Mesenchymal stem cell (in vitro differentiated cells and primary cell): ENCODE measurements at regions not wholly inside any gene's neighbourhood (a gene's known extent, or its start where the extent isn't known, plus 50 kb on each side); places are given as distances from the start of the nearest gene placed in this dataset.

Experiments
- DNase-seq: peaks from one replicate; pipeline ENCODE4 v3.0.0-alpha.2; 2013
- H2AFZ ChIP-seq: one replicate; pipeline ENCODE4 v1.6.1; 2013; ENCODE audit warnings: low read depth, mild to moderate bottlenecking, control low read depth, inconsistent platforms, low read length, moderate library complexity
- H2AK5ac ChIP-seq: 2 replicates; pipeline ENCODE4 v1.6.1; 2013; ENCODE audit warnings: low read length, moderate library complexity, mild to moderate bottlenecking, inconsistent platforms; ENCODE audit not compliant: severe bottlenecking
- H2BK120ac ChIP-seq: one replicate; pipeline ENCODE4 v1.6.1; 2013; ENCODE audit warnings: low read depth, mild to moderate bottlenecking, inconsistent platforms, low read length, moderate library complexity
- H2BK12ac ChIP-seq, 2 experiments: one replicate each; pipeline ENCODE4 v1.6.1; 2013; ENCODE audit warnings: inconsistent platforms in 2 of 2, low read length in 2 of 2, mild to moderate bottlenecking in 2 of 2, moderate library complexity in 2 of 2, control low read depth in 1 of 2
- H2BK15ac ChIP-seq: one replicate; pipeline ENCODE4 v1.6.1; 2013; ENCODE audit warnings: mild to moderate bottlenecking, low read depth, inconsistent platforms; ENCODE audit not compliant: poor library complexity, severe bottlenecking
- H2BK5ac ChIP-seq: 2 replicates; pipeline ENCODE4 v1.6.1; 2013; ENCODE audit warnings: low read depth, mild to moderate bottlenecking, low read length, control low read depth, inconsistent platforms; ENCODE audit not compliant: poor library complexity, severe bottlenecking
- H3K14ac ChIP-seq, 2 experiments: one replicate each; pipeline ENCODE4 v1.6.1; 2013; ENCODE audit warnings: inconsistent platforms in 2 of 2, low read length in 2 of 2, control low read depth in 1 of 2, mild to moderate bottlenecking in 1 of 2, moderate library complexity in 1 of 2
- H3K18ac ChIP-seq, 2 experiments: one replicate each; pipeline ENCODE4 v1.6.1; 2013; ENCODE audit warnings: inconsistent platforms in 2 of 2, low read length in 2 of 2, control low read depth in 1 of 2, low read depth in 1 of 2, mild to moderate bottlenecking in 1 of 2
- H3K23ac ChIP-seq, 2 experiments: one replicate each; pipeline ENCODE4 v1.6.1; 2013; ENCODE audit warnings: inconsistent platforms in 2 of 2, low read length in 2 of 2, mild to moderate bottlenecking in 2 of 2, moderate library complexity in 2 of 2, control low read depth in 1 of 2
- H3K27ac ChIP-seq: 2 replicates; pipeline ENCODE4 v1.5.1; 2013; ENCODE audit warnings: mild to moderate bottlenecking, moderate library complexity, low read length, control low read depth, inconsistent platforms; ENCODE audit not compliant: poor library complexity, severe bottlenecking
- H3K27me3 ChIP-seq, 2 experiments: 2 replicates each; pipeline versions ENCODE4 v1.6.1 to v1.7.0; 2013; ENCODE audit warnings: low read length in 2 of 2, mild to moderate bottlenecking in 2 of 2, moderate library complexity in 2 of 2, control low read depth in 1 of 2, inconsistent platforms in 1 of 2; ENCODE audit not compliant: control insufficient read depth in 1 of 2, insufficient read depth in 1 of 2
- H3K36me3 ChIP-seq, 2 experiments: 2 replicates each; pipeline versions ENCODE4 v1.6.1 to v1.7.0; 2013; ENCODE audit warnings: low read length in 2 of 2, control low read depth in 1 of 2, inconsistent platforms in 1 of 2, low read depth in 1 of 2, mild to moderate bottlenecking in 1 of 2; ENCODE audit not compliant: insufficient read depth in 2 of 2, control insufficient read depth in 1 of 2
- H3K4ac ChIP-seq, 2 experiments: one replicate each; pipeline ENCODE4 v1.6.1; 2013; ENCODE audit warnings: inconsistent platforms in 2 of 2, low read length in 2 of 2, mild to moderate bottlenecking in 2 of 2, moderate library complexity in 2 of 2, control low read depth in 1 of 2, low read depth in 1 of 2
- H3K4me1 ChIP-seq: 2 replicates; pipeline ENCODE4 v1.6.1; 2013; ENCODE audit warnings: low read depth, low read length, control low read depth; ENCODE audit not compliant: control insufficient read depth, insufficient read depth
- H3K4me2 ChIP-seq: 2 replicates; pipeline ENCODE4 v1.6.1; 2013; ENCODE audit warnings: low read length, mild to moderate bottlenecking, inconsistent platforms; ENCODE audit not compliant: poor library complexity, severe bottlenecking
- H3K4me3 ChIP-seq, 2 experiments: 2 replicates each; pipeline versions ENCODE4 v1.5.1 to v1.7.0; 2013; ENCODE audit warnings: low read length in 2 of 2, mild to moderate bottlenecking in 2 of 2, control low read depth in 1 of 2, low read depth in 1 of 2; ENCODE audit not compliant: insufficient read depth in 1 of 2
- H3K79me1 ChIP-seq: replicated peaks from 2 replicates; pipeline ENCODE4 v1.6.1; 2013; ENCODE audit warnings: mild to moderate bottlenecking, control low read depth, low read length, inconsistent platforms; ENCODE audit not compliant: poor library complexity, severe bottlenecking
- H3K9ac ChIP-seq: 2 replicates; pipeline ENCODE4 v1.7.0; 2013; ENCODE audit warnings: mild to moderate bottlenecking, low read length, moderate library complexity
- H3K9me3 ChIP-seq: 2 replicates; pipeline ENCODE4 v1.7.0; 2013; ENCODE audit warnings: mild to moderate bottlenecking, low read length; ENCODE audit not compliant: control insufficient read depth
- H4K8ac ChIP-seq: one replicate; pipeline ENCODE4 v1.6.1; 2013; ENCODE audit warnings: inconsistent platforms, mild to moderate bottlenecking, low read length, moderate library complexity
- H4K91ac ChIP-seq: one replicate; pipeline ENCODE4 v1.6.1; 2013; ENCODE audit warnings: mild to moderate bottlenecking, low read length, inconsistent platforms
- whole genome bisulfite sequencing: methylation state at CpG from one replicate; pipeline ENCODE4 v1.1.7; 2013; ENCODE audit warnings: mixed read lengths; 5-methylcytosine and 5-hydroxymethylcytosine counted together

GRCh38 chr20:19019734-19020364, 192.6 kb upstream of the SLC24A3 start:
- Histone ChIP-seq H3K9me3 (no peaks in the 10 kb centered on the region), H2AK5ac (no peak overlapping the region), H4K91ac (no peak overlapping the region), H3K4me2 (no peak overlapping the region), H2AFZ (no peak overlapping the region), H4K8ac (no peak overlapping the region), H3K27me3 (peaks cover 0 to 11% of the 10 kb centered on the region in 2 experiments), H3K4me1 (no peaks in the 10 kb centered on the region), H3K27ac (no peak overlapping the region), H2BK15ac (no peak overlapping the region), H3K14ac (no peak overlapping the region), H3K79me1 (no peaks in the 10 kb centered on the region), H3K18ac (no peak overlapping the region), H2BK120ac (no peak overlapping the region), H2BK5ac (no peak overlapping the region), H3K9ac (no peak overlapping the region), H3K4me3 (no peak overlapping the region), H2BK12ac (no peak overlapping the region), H3K23ac (no peak overlapping the region), H3K36me3 (no peaks in the 10 kb centered on the region), H3K4ac (no peak overlapping the region)
- no peak for DNase-seq
- 64% methylated on average over 5 of the region's 5 CpGs for WGBS

- Histone ChIP-seq H4K91ac (no peak overlapping the region), H3K4me3 (no peak overlapping the region), H3K4ac (no peak overlapping the region), H3K27ac (no peak overlapping the region), H2AFZ (no peak overlapping the region), H2BK15ac (no peak overlapping the region), H3K4me1 (no peaks in the 10 kb centered on the region), H3K9ac (no peak overlapping the region), H3K79me1 (no peaks in the 10 kb centered on the region), H2BK5ac (no peak overlapping the region), H3K27me3 (peaks cover 0 to 16% of the 10 kb centered on the region in 2 experiments), H3K14ac (no peak overlapping the region), H2BK12ac (no peak overlapping the region), H3K18ac (no peak overlapping the region), H3K23ac (no peak overlapping the region), H3K9me3 (no peaks in the 10 kb centered on the region), H4K8ac (no peak overlapping the region), H2AK5ac (no peak overlapping the region), H2BK120ac (no peak overlapping the region), H3K4me2 (no peak overlapping the region), H3K36me3 (no peaks in the 10 kb centered on the region)
- WGBS = 41% methylated on average over 4 of the region's 7 CpGs
- DNase-seq = no peak
Observed at GRCh38 chr20:19021406-19022117, 190.9 kb upstream of the SLC24A3 start.

GRCh38 chr20:19022118-19022575, 190.3 kb upstream of the SLC24A3 start:
- Histone ChIP-seq H3K18ac (no peak overlapping the region), H3K27me3 (peaks cover 0 to 16% of the 10 kb centered on the region in 2 experiments), H4K91ac (no peak overlapping the region), H2AFZ (no peak overlapping the region), H3K4me2 (no peak overlapping the region), H3K9ac (no peak overlapping the region), H4K8ac (no peak overlapping the region), H3K27ac (no peak overlapping the region), H2BK5ac (no peak overlapping the region), H2BK15ac (no peak overlapping the region), H3K4ac (no peak overlapping the region), H3K4me1 (no peaks in the 10 kb centered on the region), H3K14ac (no peak overlapping the region), H3K36me3 (no peaks in the 10 kb centered on the region), H3K79me1 (no peaks in the 10 kb centered on the region), H2AK5ac (no peak overlapping the region), H3K4me3 (peak overlapping the region in 1 of 2 experiments; percentile 26), H3K9me3 (no peaks in the 10 kb centered on the region), H3K23ac (no peak overlapping the region), H2BK12ac (no peak overlapping the region), H2BK120ac (no peak overlapping the region)
- 76% methylated on average over 8 of the region's 8 CpGs for WGBS
- DNase-seq = no peak

- no peaks in the 10 kb centered on the region for H3K79me1 ChIP-seq
- no peaks in the 10 kb centered on the region for H3K36me3 ChIP-seq
- no peak overlapping the region for H2AFZ ChIP-seq
- H2BK12ac ChIP-seq = no peak overlapping the region
- H3K4me2 ChIP-seq = no peak overlapping the region
- no peak overlapping the region for H3K27ac ChIP-seq
- H3K14ac ChIP-seq = no peak overlapping the region
- H2BK5ac ChIP-seq = no peak overlapping the region
- WGBS = 79% methylated on average over 11 of the region's 11 CpGs
- H3K27me3 ChIP-seq = peaks cover 0 to 12% of the 10 kb centered on the region in 2 experiments
- no peaks in the 10 kb centered on the region for H3K9me3 ChIP-seq
- DNase-seq = no peak
- H2BK15ac ChIP-seq = no peak overlapping the region
- H3K4me3 ChIP-seq = no peak overlapping the region
- no peak overlapping the region for H3K9ac ChIP-seq
- no peak overlapping the region for H4K8ac ChIP-seq
- no peak overlapping the region for H4K91ac ChIP-seq
- no peak overlapping the region for H3K4ac ChIP-seq
- no peak overlapping the region for H2BK120ac ChIP-seq
- H3K18ac ChIP-seq = no peak overlapping the region
- no peaks in the 10 kb centered on the region for H3K4me1 ChIP-seq
- H3K23ac ChIP-seq = no peak overlapping the region
- H2AK5ac ChIP-seq = no peak overlapping the region
Observed at GRCh38 chr20:19022791-19023448, 189.5 kb upstream of the SLC24A3 start.
